ENCODE measurements at regions not wholly inside any gene's neighbourhood (a gene's known extent, or its start where the extent isn't known, plus 50 kb on each side); places are given as distances from the start of the nearest gene placed in this dataset.

- no peak for TF ChIP-seq CTCF (tag by site-specific recombination; IDR thresholded peaks at IDR 0.05)
- no peak for TF ChIP-seq PBX3 (CRISPR knock-in tag; IDR thresholded peaks at IDR 0.05)
- no peak for TF ChIP-seq HOXC10 (CRISPR knock-in tag; IDR thresholded peaks at IDR 0.05)
- TF ChIP-seq ZNF792 (tag by site-specific recombination; IDR thresholded peaks at IDR 0.05) = no peak
- no peak for TF ChIP-seq ZNF2 (tag by site-specific recombination; IDR thresholded peaks at IDR 0.05)
- TF ChIP-seq KLF8 (tag by site-specific recombination; IDR thresholded peaks at IDR 0.05) = no peak
- no peak for TF ChIP-seq ZNF18 (tag by site-specific recombination; IDR thresholded peaks at IDR 0.05)
These were observed 437.5 kb downstream of the KLF12 start for GRCh38 chr13:73696713-73697112.

All from HEK293 (cell line).